ENCODE measurements at regions not wholly inside any gene's neighbourhood (a gene's known extent, or its start where the extent isn't known, plus 50 kb on each side); places are given as distances from the start of the nearest gene placed in this dataset.

- TF ChIP-seq, protein P1, sequence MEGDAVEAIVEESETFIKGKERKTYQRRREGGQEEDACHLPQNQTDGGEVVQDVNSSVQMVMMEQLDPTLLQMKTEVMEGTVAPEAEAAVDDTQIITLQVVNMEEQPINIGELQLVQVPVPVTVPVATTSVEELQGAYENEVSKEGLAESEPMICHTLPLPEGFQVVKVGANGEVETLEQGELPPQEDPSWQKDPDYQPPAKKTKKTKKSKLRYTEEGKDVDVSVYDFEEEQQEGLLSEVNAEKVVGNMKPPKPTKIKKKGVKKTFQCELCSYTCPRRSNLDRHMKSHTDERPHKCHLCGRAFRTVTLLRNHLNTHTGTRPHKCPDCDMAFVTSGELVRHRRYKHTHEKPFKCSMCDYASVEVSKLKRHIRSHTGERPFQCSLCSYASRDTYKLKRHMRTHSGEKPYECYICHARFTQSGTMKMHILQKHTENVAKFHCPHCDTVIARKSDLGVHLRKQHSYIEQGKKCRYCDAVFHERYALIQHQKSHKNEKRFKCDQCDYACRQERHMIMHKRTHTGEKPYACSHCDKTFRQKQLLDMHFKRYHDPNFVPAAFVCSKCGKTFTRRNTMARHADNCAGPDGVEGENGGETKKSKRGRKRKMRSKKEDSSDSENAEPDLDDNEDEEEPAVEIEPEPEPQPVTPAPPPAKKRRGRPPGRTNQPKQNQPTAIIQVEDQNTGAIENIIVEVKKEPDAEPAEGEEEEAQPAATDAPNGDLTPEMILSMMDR (conservative IDR thresholded peaks at IDR 0.05; ENCODE audit: low read depth in 2 of 2): no peak
- no peak for TF ChIP-seq EZH2 (IDR thresholded peaks at IDR 0.05; ENCODE audit: low read depth, unreplicated experiment)
- TF ChIP-seq REST (IDR thresholded peaks at IDR 0.05; ENCODE audit: unreplicated experiment): no peak
- TF ChIP-seq CREB1 (CRISPR knock-in tag; IDR thresholded peaks at IDR 0.05; ENCODE audit: low read depth): no peak
- no peak for TF ChIP-seq ETS1 (IDR thresholded peaks at IDR 0.05)
- TF ChIP-seq ZNF114 (CRISPR knock-in tag; IDR thresholded peaks at IDR 0.05): no peak
- TF ChIP-seq POLR2AphosphoS5 (IDR thresholded peaks at IDR 0.05; ENCODE audit: low read depth): no peak
- TF ChIP-seq EZH2phosphoT487 (IDR thresholded peaks at IDR 0.05; ENCODE audit: unreplicated experiment): no peak
- TF ChIP-seq STAT1 (IDR thresholded peaks at IDR 0.05; ENCODE audit: unreplicated experiment): no peak
- no peak for TF ChIP-seq ZNF331 (CRISPR knock-in tag; IDR thresholded peaks at IDR 0.05; ENCODE audit: low read depth)
- no peak for TF ChIP-seq JUNB (IDR thresholded peaks at IDR 0.05; ENCODE audit: unreplicated experiment)
Observed at GRCh38 chr3:54064486-54064885, 57.9 kb upstream of the CACNA2D3 start.
